Hepatocyte (in vitro differentiated cells): ENCODE measurements at regions not wholly inside any gene's neighbourhood (a gene's known extent, or its start where the extent isn't known, plus 50 kb on each side); places are given as distances from the start of the nearest gene placed in this dataset.
A peak's percentile ranks its signal among the peaks of the same experiment; 100 is the strongest.

Experiments used
- DNase-seq: peaks from one replicate; pipeline ENCODE4 v3.0.0-alpha.2; 2016; ENCODE audit warnings: low spot score
- H2AFZ ChIP-seq: fragments of 200-600 bp; sonication (generic); 2 replicates; pipeline ENCODE4 v1.6.0; 2016; ENCODE audit warnings: antibody characterized with exemption, mild to moderate bottlenecking
- H3K27ac ChIP-seq: fragments of 200-600 bp; sonication (generic); 2 replicates; pipeline ENCODE4 v1.5.1; 2016; ENCODE audit warnings: mild to moderate bottlenecking
- H3K27me3 ChIP-seq: fragments of 200-600 bp; sonication (generic); 2 replicates; pipeline ENCODE4 v1.6.1; 2016
- H3K36me3 ChIP-seq: fragments of 200-600 bp; sonication (generic); replicated peaks from 2 replicates; pipeline ENCODE4 v1.5.1; 2016; ENCODE audit warnings: low read depth; ENCODE audit not compliant: insufficient read depth
- H3K4me1 ChIP-seq: fragments of 200-600 bp; sonication (generic); 2 replicates; pipeline ENCODE4 v1.5.1; 2016; ENCODE audit warnings: mild to moderate bottlenecking, moderate library complexity; ENCODE audit not compliant: insufficient read depth
- H3K4me2 ChIP-seq: fragments of 200-600 bp; sonication (generic); 2 replicates; pipeline ENCODE4 v1.6.0; 2016
- H3K4me3 ChIP-seq: fragments of 200-600 bp; sonication (generic); 2 replicates; pipeline ENCODE4 v1.5.1; 2016; ENCODE audit warnings: mild to moderate bottlenecking
- H3K79me2 ChIP-seq: fragments of 200-600 bp; sonication (generic); 2 replicates; pipeline ENCODE4 v1.6.0; 2017; ENCODE audit warnings: mild to moderate bottlenecking
- H3K9me2 ChIP-seq: fragments of 200-600 bp; sonication (generic); replicated peaks from 2 replicates; pipeline ENCODE4 v1.6.0; 2017; ENCODE audit warnings: mild to moderate bottlenecking; ENCODE audit not compliant: insufficient read depth
- H3K9me3 ChIP-seq: fragments of 200-600 bp; sonication (generic); 2 replicates; pipeline ENCODE4 v1.5.1; 2016; ENCODE audit warnings: low read depth, mild to moderate bottlenecking
- H4K20me1 ChIP-seq: fragments of 200-600 bp; sonication (generic); 2 replicates; pipeline ENCODE4 v1.6.0; 2016; ENCODE audit warnings: mild to moderate bottlenecking; ENCODE audit not compliant: insufficient read depth, poor library complexity, severe bottlenecking
- EZH2 ChIP-seq: fragments of 200-600 bp; sonication (generic); IDR thresholded peaks from 2 replicates; pipeline ENCODE4 v1.6.1; 2016; ENCODE audit warnings: antibody characterized with exemption, mild to moderate bottlenecking, borderline replicate concordance
- EZH2phosphoT487 ChIP-seq: fragments of 200-600 bp; sonication (generic); IDR thresholded peaks from one replicate; pipeline ENCODE4 v1.6.1; 2018; ENCODE audit warnings: antibody characterized with exemption, mild to moderate bottlenecking, low read depth, moderate library complexity; ENCODE audit not compliant: unreplicated experiment, severe bottlenecking
- WGBS: methylation state at CpG from one replicate; pipeline ENCODE4 v1.1.6; 2016; ENCODE audit warnings: low lambda C conversion rate; ENCODE audit errors: missing lambda C conversion rate; 5-methylcytosine and 5-hydroxymethylcytosine counted together
- TF ChIP-seq, protein P1 (sequence below): fragments of 200-600 bp; sonication (generic); IDR thresholded peaks from 2 replicates; pipeline ENCODE4 v1.5.1; 2016; ENCODE audit warnings: antibody characterized with exemption, mild to moderate bottlenecking; ENCODE audit not compliant: poor library complexity

DNA sequence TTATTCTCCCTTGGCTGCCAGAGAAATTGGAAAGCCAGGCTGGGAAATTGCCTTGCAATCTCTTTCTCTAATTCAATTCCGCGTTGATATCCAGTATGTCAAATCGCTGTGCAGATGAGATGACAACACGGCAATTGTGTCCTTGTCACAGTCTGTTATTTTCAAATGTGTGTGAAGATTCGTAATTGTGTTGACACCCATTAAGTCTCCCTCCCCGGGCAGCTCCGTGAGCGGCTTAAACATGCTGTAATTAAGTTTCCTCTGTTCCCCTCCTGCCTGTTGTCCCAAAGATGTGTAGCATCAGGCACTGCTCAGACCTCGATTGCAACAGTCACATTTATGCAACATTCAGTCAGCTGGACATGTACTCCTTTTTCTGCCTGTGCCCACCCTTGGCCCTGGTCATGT lies 209.5 kb downstream of the LPIN1 start:
- H3K79me2 ChIP-seq: no peaks in the 10 kb centered on the region
- H3K9me2 ChIP-seq: no peaks in the 10 kb centered on the region
- peaks cover 27% of the 10 kb centered on the region for H3K27me3 ChIP-seq
- H2AFZ ChIP-seq: no peak overlapping the region
- no peaks in the 10 kb centered on the region for H3K4me1 ChIP-seq
- H3K4me3 ChIP-seq: no peak overlapping the region
- H3K4me2 ChIP-seq: no peak overlapping the region
- TF ChIP-seq EZH2 (no peak), EZH2phosphoT487 (no peak)
- H4K20me1 ChIP-seq: no peaks in the 10 kb centered on the region
- 76% methylated on average over 9 of the region's 9 CpGs for WGBS
- H3K9me3 ChIP-seq: no peaks in the 10 kb centered on the region
- H3K36me3 ChIP-seq: no peaks in the 10 kb centered on the region
- H3K27ac ChIP-seq: no peak overlapping the region
- no peak for DNase-seq

DNA sequence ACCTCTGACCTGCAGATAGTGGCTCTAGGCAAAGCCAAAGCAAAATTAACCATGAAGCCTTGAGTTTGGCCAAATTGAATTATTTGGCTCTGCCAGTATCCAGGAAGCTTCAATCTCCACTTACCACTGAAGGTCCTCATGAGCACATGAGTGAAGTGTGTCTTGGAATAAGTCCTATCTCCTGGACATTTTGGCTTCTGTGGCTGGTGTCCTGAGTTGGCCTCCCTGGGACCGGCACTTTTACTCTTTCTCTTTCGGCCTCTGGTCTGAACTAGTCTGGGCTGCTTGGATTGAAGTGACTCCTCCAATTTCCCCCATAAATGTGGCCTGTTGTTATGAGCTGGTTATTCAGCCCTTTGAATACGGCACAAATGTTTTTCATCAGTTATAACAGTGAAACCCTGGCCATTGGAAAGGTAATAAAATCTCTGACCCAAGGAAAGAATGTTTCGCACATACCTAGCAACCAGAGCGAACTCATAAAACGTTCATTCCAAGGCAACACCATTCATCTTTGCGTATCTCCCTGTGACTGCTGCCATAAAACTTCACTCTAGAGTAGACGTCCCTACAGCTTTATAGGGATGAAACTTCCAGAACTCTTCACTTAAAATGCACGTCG lies 216.4 kb downstream of the LPIN1 start:
- H2AFZ ChIP-seq: no peak overlapping the region
- peak; percentile 35 for DNase-seq
- no peaks in the 10 kb centered on the region for H3K36me3 ChIP-seq
- peak overlapping the region; percentile 11 for H3K4me2 ChIP-seq
- H3K4me1 ChIP-seq: no peaks in the 10 kb centered on the region
- WGBS: 41% methylated on average over 10 of the region's 10 CpGs
- H3K9me2 ChIP-seq: no peaks in the 10 kb centered on the region
- peaks cover 3% of the 10 kb centered on the region for H3K27me3 ChIP-seq
- no peaks in the 10 kb centered on the region for H4K20me1 ChIP-seq
- no peaks in the 10 kb centered on the region for H3K9me3 ChIP-seq
- no peak overlapping the region for H3K4me3 ChIP-seq
- H3K27ac ChIP-seq: peak overlapping the region; percentile 55
- TF ChIP-seq EZH2 (no peak), EZH2phosphoT487 (no peak)
- TF ChIP-seq, protein P1, sequence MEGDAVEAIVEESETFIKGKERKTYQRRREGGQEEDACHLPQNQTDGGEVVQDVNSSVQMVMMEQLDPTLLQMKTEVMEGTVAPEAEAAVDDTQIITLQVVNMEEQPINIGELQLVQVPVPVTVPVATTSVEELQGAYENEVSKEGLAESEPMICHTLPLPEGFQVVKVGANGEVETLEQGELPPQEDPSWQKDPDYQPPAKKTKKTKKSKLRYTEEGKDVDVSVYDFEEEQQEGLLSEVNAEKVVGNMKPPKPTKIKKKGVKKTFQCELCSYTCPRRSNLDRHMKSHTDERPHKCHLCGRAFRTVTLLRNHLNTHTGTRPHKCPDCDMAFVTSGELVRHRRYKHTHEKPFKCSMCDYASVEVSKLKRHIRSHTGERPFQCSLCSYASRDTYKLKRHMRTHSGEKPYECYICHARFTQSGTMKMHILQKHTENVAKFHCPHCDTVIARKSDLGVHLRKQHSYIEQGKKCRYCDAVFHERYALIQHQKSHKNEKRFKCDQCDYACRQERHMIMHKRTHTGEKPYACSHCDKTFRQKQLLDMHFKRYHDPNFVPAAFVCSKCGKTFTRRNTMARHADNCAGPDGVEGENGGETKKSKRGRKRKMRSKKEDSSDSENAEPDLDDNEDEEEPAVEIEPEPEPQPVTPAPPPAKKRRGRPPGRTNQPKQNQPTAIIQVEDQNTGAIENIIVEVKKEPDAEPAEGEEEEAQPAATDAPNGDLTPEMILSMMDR: no peak
- H3K79me2 ChIP-seq: no peaks in the 10 kb centered on the region

DNA sequence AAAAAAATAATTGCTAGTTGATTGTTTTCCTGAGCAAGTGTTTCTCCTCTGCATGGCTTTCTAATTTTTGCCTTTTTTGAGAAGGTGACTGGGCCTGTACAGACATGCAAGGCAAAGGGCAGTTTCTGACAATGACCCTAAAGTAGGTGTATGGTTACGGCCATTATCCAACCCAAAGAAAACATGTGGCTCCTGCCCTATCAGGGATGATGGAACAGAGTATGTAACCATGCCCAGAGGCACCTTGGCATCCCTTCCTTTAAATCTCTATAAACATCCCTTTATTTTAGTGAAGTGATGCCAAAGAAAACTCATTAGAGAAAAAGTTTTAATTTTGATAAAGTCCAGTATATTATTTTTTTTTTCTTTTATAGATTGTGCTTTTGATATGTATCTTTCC lies 217.5 kb downstream of the LPIN1 start:
- Histone ChIP-seq H4K20me1 (no peaks in the 10 kb centered on the region), H3K27me3 (no peaks in the 10 kb centered on the region), H3K9me2 (no peaks in the 10 kb centered on the region), H3K27ac (no peak overlapping the region), H3K79me2 (no peaks in the 10 kb centered on the region), H3K4me3 (no peak overlapping the region), H3K4me2 (no peak overlapping the region), H3K4me1 (no peaks in the 10 kb centered on the region), H3K9me3 (no peaks in the 10 kb centered on the region), H3K36me3 (no peaks in the 10 kb centered on the region), H2AFZ (no peak overlapping the region)
- WGBS: 83% methylated on average over 1 of the region's 1 CpG
- TF ChIP-seq EZH2phosphoT487 (no peak), EZH2 (no peak)
- TF ChIP-seq, protein P1: no peak
- no peak for DNase-seq

DNA sequence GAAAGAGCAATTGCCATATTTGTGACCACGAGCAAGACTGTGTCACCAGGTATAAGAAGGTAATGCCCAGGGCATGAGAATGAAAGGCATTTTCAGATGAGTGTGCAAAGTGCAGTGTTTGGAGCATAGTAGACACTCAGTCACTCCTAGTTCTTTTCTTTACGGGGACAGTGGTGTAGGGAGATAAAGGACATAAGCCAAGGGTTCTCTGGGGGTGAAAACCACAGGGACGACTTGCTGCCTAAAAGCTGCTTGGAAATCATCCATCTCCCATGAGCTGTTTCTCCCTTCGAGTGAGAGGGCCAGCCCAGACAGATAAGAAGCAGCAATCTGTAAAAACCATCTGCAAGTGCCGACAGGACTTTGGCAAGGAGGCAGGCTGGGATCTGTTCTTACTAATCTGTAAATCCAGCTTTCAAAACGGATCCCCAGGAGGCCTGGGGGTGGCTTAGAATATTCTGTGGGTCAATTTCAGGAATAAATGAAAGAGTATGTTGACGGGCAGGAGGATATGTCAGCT lies 221.6 kb downstream of the LPIN1 start:
- Histone ChIP-seq H3K4me3 (no peak overlapping the region), H4K20me1 (no peaks in the 10 kb centered on the region), H3K9me3 (peaks cover 2% of the 10 kb centered on the region), H3K4me2 (peak overlapping the region; percentile 32), H2AFZ (no peak overlapping the region), H3K27me3 (peaks cover 10% of the 10 kb centered on the region), H3K4me1 (no peaks in the 10 kb centered on the region), H3K36me3 (no peaks in the 10 kb centered on the region), H3K79me2 (no peaks in the 10 kb centered on the region), H3K27ac (no peak overlapping the region), H3K9me2 (no peaks in the 10 kb centered on the region)
- peak; percentile 19 for DNase-seq
- 20% methylated on average over 7 of the region's 7 CpGs for WGBS
- TF ChIP-seq EZH2phosphoT487: no peak
- no peak for TF ChIP-seq EZH2
- TF ChIP-seq, protein P1: no peak
